Glomerular visceral epithelial cell (primary cell): ENCODE measurements at regions not wholly inside any gene's neighbourhood (a gene's known extent, or its start where the extent isn't known, plus 50 kb on each side); places are given as distances from the start of the nearest gene placed in this dataset.

ENCODE experiments used
- DNase-seq: peaks from one replicate; pipeline ENCODE4 v3.0.0-alpha.2; 2016; ENCODE audit errors: extremely low spot score

GRCh38 chr11:91160661-91161060, 937.8 kb upstream of the CHORDC1 start:
- DNase-seq, result no peak

GRCh38 chr11:91158891-91159537, 936.2 kb upstream of the CHORDC1 start:
- DNase-seq, result peak; percentile 7

- no peak for DNase-seq
These were observed 935.4 kb upstream of the CHORDC1 start for GRCh38 chr11:91158297-91158696.

GRCh38 chr11:91156041-91156440, 933.2 kb upstream of the CHORDC1 start:
- peak; percentile 5 for DNase-seq

GRCh38 chr11:91147885-91148284, 925.0 kb upstream of the CHORDC1 start:
- DNase-seq, result no peak

GRCh38 chr11:91141655-91142054, 918.8 kb upstream of the CHORDC1 start:
- DNase-seq, result no peak

GRCh38 chr11:91136631-91137030, 913.8 kb upstream of the CHORDC1 start:
- no peak for DNase-seq

- no peak for DNase-seq
These were observed 910.5 kb upstream of the CHORDC1 start for GRCh38 chr11:91133361-91133760.

- DNase-seq, result no peak
These were observed 906.7 kb upstream of the CHORDC1 start for GRCh38 chr11:91129596-91129995.

- no peak for DNase-seq
These were observed 901.5 kb upstream of the CHORDC1 start for GRCh38 chr11:91124363-91124762.

GRCh38 chr11:91115116-91115515, 892.3 kb upstream of the CHORDC1 start:
- no peak for DNase-seq

GRCh38 chr11:91104237-91104636, 881.4 kb upstream of the CHORDC1 start:
- DNase-seq, result peak; percentile 34

- no peak for DNase-seq
These were observed 877.6 kb upstream of the CHORDC1 start for GRCh38 chr11:91100427-91100826.

GRCh38 chr11:91097083-91097482, 874.2 kb upstream of the CHORDC1 start:
- DNase-seq, result no peak

GRCh38 chr11:91093141-91093540, 870.3 kb upstream of the CHORDC1 start:
- no peak for DNase-seq

GRCh38 chr11:91091563-91091962, 868.7 kb upstream of the CHORDC1 start:
- DNase-seq, result no peak

- DNase-seq, result no peak
These were observed 863.2 kb upstream of the CHORDC1 start for GRCh38 chr11:91086028-91086427.

GRCh38 chr11:91082255-91082654, 859.4 kb upstream of the CHORDC1 start:
- no peak for DNase-seq

- DNase-seq, result peak; percentile 37
These were observed 858.7 kb upstream of the CHORDC1 start for GRCh38 chr11:91081440-91082043.

- no peak for DNase-seq
These were observed 855.4 kb upstream of the CHORDC1 start for GRCh38 chr11:91078221-91078620.

GRCh38 chr11:91075032-91075695, 852.3 kb upstream of the CHORDC1 start:
- no peak for DNase-seq

GRCh38 chr11:91067666-91068065, 844.8 kb upstream of the CHORDC1 start:
- no peak for DNase-seq

GRCh38 chr11:91066456-91067047, 843.7 kb upstream of the CHORDC1 start:
- DNase-seq, result no peak
